Tibial nerve (tissue), 4 donors: ENCODE measurements at regions not wholly inside any gene's neighbourhood (a gene's known extent, or its start where the extent isn't known, plus 50 kb on each side); places are given as distances from the start of the nearest gene placed in this dataset.

ENCODE experiments used
- DNase-seq, 2 donors: peaks; one replicate each; pipeline ENCODE4 v3.0.0-alpha.2; 2019; ENCODE audit warnings: low spot score in 2 of 2
- H3K27ac ChIP-seq, 4 donors: fragments of 200-600 bp; sonication (generic) in 3 of 4; one replicate each; pipeline ENCODE4 v1.5.1; 2017 to 2019; ENCODE audit warnings: mild to moderate bottlenecking in 1 of 4
- H3K27me3 ChIP-seq, 2 donors: fragments of 200-600 bp; sonication (generic) in 1 of 2; one replicate each; pipeline versions ENCODE4 v1.5.1 to v1.6.0; 2017 to 2019
- H3K36me3 ChIP-seq, 3 donors: fragments of 200-600 bp; sonication (generic); one replicate each; pipeline ENCODE4 v1.5.1; 2018 to 2019
- H3K4me1 ChIP-seq, 4 donors: fragments of 200-600 bp; sonication (generic) in 3 of 4; one replicate each; pipeline ENCODE4 v1.5.1; 2017 to 2019
- H3K4me3 ChIP-seq, 4 donors: fragments of 200-600 bp; sonication (generic) in 3 of 4; one replicate each; pipeline ENCODE4 v1.5.1; 2017 to 2019; ENCODE audit warnings: mild to moderate bottlenecking in 1 of 4, moderate library complexity in 1 of 4
- H3K9me3 ChIP-seq, 4 donors: fragments of 200-600 bp; sonication (generic) in 3 of 4; one replicate each; pipeline ENCODE4 v1.5.1; 2017 to 2019
- CTCF ChIP-seq, 5 experiments: fragments of 200-600 bp in 3 of 5; fragments of 450-650 bp in 2 of 5; sonication (generic) in 3 of 5; IDR thresholded peaks; one replicate each; pipeline ENCODE4 v1.5.1; 2016 to 2019; ENCODE audit warnings: antibody characterized with exemption in 5 of 5, mild to moderate bottlenecking in 3 of 5, moderate library complexity in 2 of 5
- EP300 ChIP-seq, 2 donors: sonication (generic); formaldehyde crosslinking; IDR thresholded peaks; one replicate each; pipeline ENCODE4 v1.6.1; 2017; ENCODE audit warnings: antibody characterized with exemption in 2 of 2, mild to moderate bottlenecking in 1 of 2
- POLR2A ChIP-seq, 2 donors: fragments of 450-650 bp; IDR thresholded peaks; one replicate each; pipeline ENCODE4 v1.6.1; 2017; ENCODE audit warnings: antibody characterized with exemption in 2 of 2, mild to moderate bottlenecking in 2 of 2, moderate library complexity in 2 of 2
- WGBS, 2 donors: methylation state at CpG; one replicate each; pipeline ENCODE4 v1.1.5; 2018; 5-methylcytosine and 5-hydroxymethylcytosine counted together

DNA sequence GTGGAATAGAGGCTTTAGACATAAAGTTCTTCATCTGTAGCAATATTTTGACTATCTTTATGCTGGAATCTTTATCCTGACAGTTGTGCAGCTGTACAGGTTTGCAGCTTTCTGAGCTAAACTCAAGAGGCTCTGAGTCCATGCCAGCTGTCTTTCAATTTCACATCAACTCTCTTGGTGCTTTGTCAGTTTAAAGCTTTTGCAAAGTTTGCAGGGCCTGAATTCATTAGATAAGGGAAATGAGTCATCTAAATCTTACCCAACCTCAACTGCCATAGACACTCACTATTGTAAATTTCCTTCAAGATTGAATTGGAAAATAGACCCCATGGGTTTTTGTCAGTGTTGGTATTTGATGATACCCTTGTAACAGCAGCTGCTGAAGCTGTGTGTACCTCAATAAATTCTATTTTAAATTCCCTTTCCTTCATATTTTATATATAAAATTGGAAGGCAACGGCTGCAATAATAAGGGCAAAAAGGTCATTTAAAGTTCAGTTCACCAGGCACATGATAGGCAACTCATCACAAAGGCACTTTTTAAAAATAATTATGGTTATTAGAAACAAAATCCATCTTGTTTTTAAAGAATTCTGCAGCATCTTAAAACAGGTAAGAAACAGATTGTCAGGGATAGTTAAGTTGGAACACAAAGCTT, 169.9 kb upstream of the SLC39A10 start:
- Histone ChIP-seq H3K4me3 (no peak overlapping the region), H3K27me3 (no peaks in the 10 kb centered on the region), H3K4me1 (no peaks in the 10 kb centered on the region), H3K36me3 (no peaks in the 10 kb centered on the region), H3K9me3 (no peaks in the 10 kb centered on the region), H3K27ac (no peak overlapping the region)
- no peak for DNase-seq
- WGBS, 2 donors: 33 to 49% methylated on average over 1 of the region's 1 CpG
- TF ChIP-seq EP300 (IDR thresholded peaks at IDR 0.05): no peak
- TF ChIP-seq CTCF (IDR thresholded peaks at IDR 0.05): no peak
- TF ChIP-seq POLR2A (IDR thresholded peaks at IDR 0.05): no peak

DNA sequence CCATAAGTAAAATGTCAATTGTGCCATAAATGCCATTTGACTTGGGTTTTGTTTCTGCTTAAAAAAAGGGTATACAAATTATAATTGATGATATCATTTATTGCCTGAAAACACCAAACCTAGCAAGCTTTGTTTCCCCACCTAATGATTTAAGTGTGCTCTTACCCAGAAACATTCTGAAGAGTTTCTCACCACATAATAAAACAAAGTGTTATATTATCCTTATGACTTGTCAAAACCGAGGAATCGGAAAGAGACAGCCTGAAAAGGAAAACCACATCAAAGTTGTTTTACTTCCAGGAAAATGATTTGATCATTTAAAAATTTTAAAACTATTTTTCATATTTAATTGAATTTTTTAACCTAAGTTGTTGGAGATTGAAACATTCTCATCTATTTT, 170.5 kb upstream of the SLC39A10 start:
- H3K4me1 ChIP-seq: no peaks in the 10 kb centered on the region

GRCh38 chr2:195482010-195482409, 175.0 kb upstream of the SLC39A10 start:
- no peak for TF ChIP-seq EP300 (IDR thresholded peaks at IDR 0.05)
- no peak for TF ChIP-seq POLR2A (IDR thresholded peaks at IDR 0.05)
- 41 to 70% methylated on average over 1 of the region's 1 CpG for WGBS, 2 donors
- Histone ChIP-seq H3K9me3 (no peaks in the 10 kb centered on the region), H3K4me3 (no peak overlapping the region), H3K4me1 (no peaks in the 10 kb centered on the region), H3K27me3 (no peaks in the 10 kb centered on the region), H3K36me3 (no peaks in the 10 kb centered on the region), H3K27ac (no peak overlapping the region)
- DNase-seq: no peak

More for the DNA sequence above, 170.5 kb upstream of the SLC39A10 start:
- no peaks in the 10 kb centered on the region for H3K36me3 ChIP-seq
- H3K4me3 ChIP-seq: no peak overlapping the region
- no peaks in the 10 kb centered on the region for H3K27me3 ChIP-seq
- no peak for DNase-seq
- no peak for TF ChIP-seq POLR2A (IDR thresholded peaks at IDR 0.05)
- no peak for TF ChIP-seq EP300 (IDR thresholded peaks at IDR 0.05)
- no peak for TF ChIP-seq CTCF (IDR thresholded peaks at IDR 0.05)
- no peaks in the 10 kb centered on the region for H3K9me3 ChIP-seq
- WGBS, 2 donors: 60 to 73% methylated on average over 2 of the region's 2 CpGs
- no peak overlapping the region for H3K27ac ChIP-seq

- Histone ChIP-seq H3K4me3 (no peak overlapping the region), H3K9me3 (no peaks in the 10 kb centered on the region), H3K27me3 (no peaks in the 10 kb centered on the region), H3K4me1 (no peaks in the 10 kb centered on the region), H3K36me3 (no peaks in the 10 kb centered on the region), H3K27ac (no peak overlapping the region)
- DNase-seq: no peak
- TF ChIP-seq CTCF (IDR thresholded peaks at IDR 0.05): no peak
- TF ChIP-seq POLR2A (IDR thresholded peaks at IDR 0.05): no peak
- no peak for TF ChIP-seq EP300 (IDR thresholded peaks at IDR 0.05)
These were observed 176.9 kb upstream of the SLC39A10 start for GRCh38 chr2:195480121-195480520.

GRCh38 chr2:195479407-195479806, 177.6 kb upstream of the SLC39A10 start:
- no peak overlapping the region for H3K27ac ChIP-seq
- no peak for DNase-seq
- TF ChIP-seq CTCF (IDR thresholded peaks at IDR 0.05) (no peak), POLR2A (IDR thresholded peaks at IDR 0.05) (no peak), EP300 (IDR thresholded peaks at IDR 0.05) (no peak)
- H3K27me3 ChIP-seq: no peaks in the 10 kb centered on the region
- WGBS, 2 donors: 80 to 89% methylated on average over 3 of the region's 3 CpGs
- H3K4me3 ChIP-seq: no peak overlapping the region
- H3K4me1 ChIP-seq: no peaks in the 10 kb centered on the region
- H3K36me3 ChIP-seq: no peaks in the 10 kb centered on the region
- H3K9me3 ChIP-seq: no peaks in the 10 kb centered on the region

DNA sequence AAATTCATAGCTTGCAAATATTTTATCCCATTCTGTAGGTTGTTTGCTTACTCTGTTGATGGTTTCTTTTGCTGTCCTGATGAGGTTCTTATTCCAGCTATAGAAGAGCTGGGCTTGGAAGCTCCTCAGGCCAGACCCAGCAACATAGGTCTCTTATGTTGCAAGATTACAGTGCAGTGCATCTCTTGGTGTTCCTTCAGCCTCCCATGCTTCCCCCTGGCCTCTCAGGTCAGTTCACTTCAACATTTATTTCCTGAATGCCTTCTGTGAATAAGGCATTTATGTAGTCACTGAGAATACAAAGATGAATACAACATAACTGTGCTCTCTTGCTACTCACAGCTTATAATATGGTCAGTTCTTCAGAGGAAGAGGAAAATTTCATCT, 179.0 kb upstream of the SLC39A10 start:
- no peaks in the 10 kb centered on the region for H3K36me3 ChIP-seq
- no peak for TF ChIP-seq EP300 (IDR thresholded peaks at IDR 0.05)
- no peak overlapping the region for H3K27ac ChIP-seq
- no peaks in the 10 kb centered on the region for H3K9me3 ChIP-seq
- no peaks in the 10 kb centered on the region for H3K4me1 ChIP-seq
- no peak overlapping the region for H3K4me3 ChIP-seq
- DNase-seq: no peak
- no peaks in the 10 kb centered on the region for H3K27me3 ChIP-seq
